SIG-M5 treated with dmso at 0.1 percent for 504 hours (cell line): ENCODE measurements at regions not wholly inside any gene's neighbourhood (a gene's known extent, or its start where the extent isn't known, plus 50 kb on each side); places are given as distances from the start of the nearest gene placed in this dataset.
A peak's percentile ranks its signal among the peaks of the same experiment; 100 is the strongest.

Experiments used
- DNase-seq: peaks from one replicate; lab custom pipeline; 2025; ENCODE audit not compliant: unreplicated experiment; lab: John Stamatoyannopoulos, UW

DNA sequence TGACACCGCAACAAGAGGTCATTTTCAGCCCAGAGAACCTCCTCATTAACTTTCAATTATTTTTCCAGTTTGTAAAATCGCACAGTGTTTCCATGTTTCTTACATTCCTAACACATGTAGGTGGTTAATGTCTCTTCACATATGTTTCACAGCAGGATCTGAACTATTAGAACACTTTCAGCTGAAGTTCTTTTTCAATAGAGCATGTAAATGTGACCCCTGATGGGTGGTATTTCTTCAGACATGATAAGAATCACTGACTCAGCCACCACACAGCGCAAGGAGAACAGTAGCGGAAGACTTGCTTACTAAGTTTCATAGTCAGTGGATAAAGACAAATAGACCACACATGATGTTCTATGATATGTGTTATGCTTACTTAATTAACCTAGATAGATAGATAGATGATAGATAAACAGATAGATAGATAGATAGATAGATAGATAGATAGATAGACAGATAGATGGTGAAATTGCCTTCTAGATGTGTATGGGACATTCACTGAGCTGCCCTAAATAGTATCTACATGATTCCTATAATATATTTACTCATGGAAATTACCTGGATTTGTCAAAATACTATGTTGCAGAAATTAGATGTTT lies 1992.1 kb upstream of the NUDT12 start:
- DNase-seq = no peak

DNA sequence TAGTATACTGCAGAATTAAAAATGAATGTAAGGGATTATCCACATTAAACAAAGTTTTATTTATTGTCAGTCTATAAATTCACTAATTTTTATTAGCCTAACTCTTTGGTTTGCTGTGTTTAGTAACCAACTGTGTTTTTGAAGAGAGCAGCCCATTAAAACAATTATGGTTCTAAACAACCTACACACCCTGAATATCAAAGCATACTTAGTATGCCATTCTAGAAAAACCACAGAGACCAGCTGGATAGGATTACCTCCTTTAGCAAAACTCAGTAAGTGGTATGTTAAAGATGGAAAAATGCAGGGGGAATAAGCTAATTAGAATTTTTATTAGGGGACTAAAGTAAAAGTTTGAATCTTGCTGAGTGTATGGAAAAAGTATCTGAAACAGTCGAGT lies 1981.7 kb upstream of the NUDT12 start:
- no peak for DNase-seq

DNA sequence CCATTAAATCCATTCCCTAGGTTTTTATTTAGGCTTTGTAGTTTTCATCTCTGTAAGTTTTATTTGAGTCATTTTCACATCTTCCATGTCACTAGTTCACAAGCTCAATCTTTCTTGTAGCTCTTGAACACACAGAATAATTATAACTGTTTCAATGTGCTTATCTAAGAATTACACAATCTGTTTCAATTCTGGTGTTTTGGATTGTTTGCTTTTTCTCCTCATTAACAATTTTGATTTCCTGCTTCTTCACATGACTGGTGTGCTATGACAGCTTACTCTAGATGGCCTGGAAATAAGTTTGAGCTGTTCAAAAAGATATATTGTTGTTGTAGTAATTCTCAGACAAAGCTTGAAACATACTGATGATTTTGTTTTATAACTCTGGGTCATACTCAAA lies 1974.1 kb upstream of the NUDT12 start:
- DNase-seq = no peak

DNA sequence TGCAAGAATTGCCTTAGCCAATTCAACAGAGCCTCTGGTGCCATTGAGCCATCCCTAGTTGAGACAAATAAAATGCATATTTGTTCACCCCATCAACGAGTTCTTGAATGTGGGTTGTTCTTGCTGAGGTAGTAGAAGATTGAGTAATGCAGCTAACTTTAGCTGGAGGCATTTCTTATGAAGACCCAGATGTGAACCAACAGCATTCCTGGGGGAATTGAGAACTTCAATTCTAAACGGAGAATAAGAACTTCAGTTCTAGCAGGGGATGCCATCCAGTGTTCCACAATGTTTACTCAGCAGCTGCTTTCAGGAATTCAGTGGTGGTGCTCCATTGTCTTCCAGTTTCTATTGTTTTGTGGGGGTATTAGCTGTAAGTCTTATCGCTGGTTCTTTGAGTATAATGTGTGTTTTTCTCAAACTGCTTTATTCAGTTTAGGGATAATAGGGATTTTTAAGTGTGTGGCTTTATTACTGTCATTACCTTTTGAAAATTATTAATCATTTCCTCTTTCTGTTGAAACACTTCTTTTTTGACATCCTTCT lies 1968.2 kb upstream of the NUDT12 start:
- DNase-seq = no peak

DNA sequence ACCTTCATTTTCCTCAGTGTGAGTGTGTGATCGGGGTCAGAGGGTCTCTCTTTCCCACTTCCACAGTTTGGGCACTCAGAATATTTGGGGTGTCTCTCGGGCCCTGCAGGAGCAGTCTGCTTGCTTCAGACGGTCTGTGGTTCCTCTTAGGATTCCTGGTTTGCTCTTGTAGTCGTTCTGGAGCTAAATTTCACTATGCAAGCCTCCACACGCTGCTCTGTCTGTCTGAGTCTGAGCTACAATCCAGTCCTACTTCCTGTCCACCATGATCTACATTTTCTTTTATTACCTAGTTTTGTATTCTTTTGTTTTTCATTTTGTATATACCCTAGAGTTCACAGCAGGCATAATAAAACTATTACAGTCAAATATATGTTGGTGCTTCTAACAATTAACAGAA lies 1967.3 kb upstream of the NUDT12 start:
- no peak for DNase-seq

DNA sequence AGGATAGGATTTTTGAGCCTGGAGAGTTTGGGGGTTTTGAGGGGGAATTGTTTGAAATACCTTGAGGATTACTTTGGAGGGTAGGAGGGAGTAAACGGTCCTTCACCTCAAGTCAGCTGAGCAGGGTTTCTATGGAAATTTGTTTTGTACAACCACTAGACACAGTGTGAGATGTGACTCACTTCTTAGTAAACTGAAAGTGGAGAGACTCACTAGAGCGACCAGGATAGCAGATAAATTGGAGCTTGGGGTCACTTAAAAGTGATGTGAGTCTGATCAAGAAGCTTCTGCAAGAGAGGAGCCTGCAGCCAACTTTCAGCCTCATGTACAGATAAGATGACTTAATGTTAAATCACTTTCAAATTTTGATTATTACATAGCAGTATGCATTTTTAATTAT lies 1945.9 kb upstream of the NUDT12 start:
- no peak for DNase-seq

DNA sequence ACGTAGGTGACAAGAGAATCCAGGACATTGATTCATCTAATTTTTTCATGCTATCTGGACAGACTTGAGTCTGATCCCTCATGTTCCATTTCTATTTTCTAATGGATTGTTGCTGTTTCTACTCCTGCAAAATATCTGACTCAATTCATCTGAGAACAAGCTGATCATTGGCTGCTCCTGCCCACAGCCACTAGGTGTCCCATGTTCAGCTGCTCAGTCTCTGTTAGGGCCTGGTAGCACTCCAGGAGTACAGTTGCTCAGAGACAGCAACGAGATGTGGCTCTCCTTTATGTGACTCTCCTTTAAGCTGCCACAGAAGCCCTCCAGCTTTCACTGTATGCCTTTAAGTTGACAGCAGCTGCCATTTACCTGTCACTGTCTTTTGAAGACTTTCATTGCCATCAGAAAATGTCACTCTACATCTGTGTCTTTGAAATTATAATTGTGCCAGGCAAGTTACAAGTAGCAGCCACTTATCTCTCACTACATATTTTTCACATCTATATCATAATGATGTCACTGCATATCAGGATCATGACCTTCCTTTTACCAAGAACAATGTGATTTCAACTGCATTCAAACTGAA lies 1944.2 kb upstream of the NUDT12 start:
- DNase-seq = peak; percentile 71

DNA sequence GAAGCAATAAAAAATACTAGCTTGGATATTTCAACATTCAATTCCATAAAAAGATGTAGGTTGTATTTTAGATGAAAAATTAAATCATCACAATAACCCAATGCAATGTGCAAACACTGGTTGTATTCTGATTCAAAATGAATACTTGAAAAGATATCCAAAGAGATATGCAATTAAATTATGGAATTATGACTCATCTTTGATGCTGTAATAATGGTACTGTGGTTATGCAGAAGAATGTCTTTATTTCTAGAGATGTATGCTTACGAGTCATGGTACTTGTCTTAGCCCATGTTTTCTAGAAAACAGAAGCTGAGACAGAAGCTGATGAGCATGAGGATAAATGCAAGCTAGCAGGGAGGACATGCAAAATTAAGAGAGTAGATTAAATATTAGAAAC lies 1941.4 kb upstream of the NUDT12 start:
- peak; percentile 54 for DNase-seq

DNA sequence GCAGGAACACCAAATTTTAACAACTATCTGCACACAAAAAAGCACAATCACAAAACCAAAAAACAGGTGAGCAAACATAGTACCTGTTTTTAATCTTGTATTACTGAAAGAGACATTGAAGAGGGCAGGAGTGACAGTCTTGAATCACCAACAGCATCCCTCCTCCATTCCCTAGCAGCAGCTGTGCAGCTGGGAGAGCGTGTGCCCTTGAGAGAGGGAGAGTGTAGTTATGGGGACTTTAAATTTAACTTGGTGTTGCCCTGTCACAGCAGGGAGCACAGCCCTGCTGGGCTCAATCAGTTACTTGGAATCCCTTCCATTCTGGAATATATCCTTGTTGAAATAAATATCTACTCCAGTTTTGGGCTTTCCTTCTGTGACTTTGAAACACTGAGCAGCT lies 1938.7 kb upstream of the NUDT12 start:
- no peak for DNase-seq

DNA sequence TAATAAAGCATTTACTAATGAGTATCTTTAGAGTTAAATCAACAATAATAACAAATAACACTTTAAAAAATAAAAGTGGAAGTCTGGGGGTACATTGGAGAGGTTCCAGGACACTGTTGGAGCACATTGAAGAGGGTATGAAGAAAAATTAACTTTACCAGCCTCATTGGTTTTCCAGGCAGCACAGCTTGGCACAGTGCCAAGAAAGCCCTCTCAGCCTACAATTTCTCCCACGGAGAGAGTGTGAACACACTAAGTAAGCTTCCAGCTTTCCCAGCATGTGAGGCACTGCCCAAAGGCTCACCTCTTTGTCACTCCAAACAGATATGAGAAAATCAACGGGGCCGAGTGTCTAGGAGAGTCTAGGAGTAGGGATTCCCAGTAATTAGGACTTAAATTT lies 1912.8 kb upstream of the NUDT12 start:
- DNase-seq = no peak

DNA sequence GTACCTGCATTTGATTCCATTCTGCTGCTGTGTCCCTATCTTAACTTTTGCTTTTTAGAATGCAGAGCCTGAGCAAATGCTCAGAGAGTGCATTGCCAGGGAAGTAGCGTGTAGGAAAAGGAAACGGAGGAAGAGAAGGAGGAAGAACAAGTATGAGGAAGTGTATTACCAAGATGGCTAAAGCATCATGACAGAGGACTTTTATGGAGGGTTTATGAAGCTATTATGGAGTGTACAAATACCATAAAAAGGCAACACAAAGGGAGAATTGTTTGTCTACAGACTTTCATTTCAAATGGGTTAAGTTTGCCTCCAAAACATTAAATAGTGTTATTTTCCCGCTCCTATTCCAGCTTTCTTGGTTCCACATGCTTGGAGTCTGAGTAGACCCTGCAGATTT lies 1899.8 kb upstream of the NUDT12 start:
- DNase-seq = no peak

DNA sequence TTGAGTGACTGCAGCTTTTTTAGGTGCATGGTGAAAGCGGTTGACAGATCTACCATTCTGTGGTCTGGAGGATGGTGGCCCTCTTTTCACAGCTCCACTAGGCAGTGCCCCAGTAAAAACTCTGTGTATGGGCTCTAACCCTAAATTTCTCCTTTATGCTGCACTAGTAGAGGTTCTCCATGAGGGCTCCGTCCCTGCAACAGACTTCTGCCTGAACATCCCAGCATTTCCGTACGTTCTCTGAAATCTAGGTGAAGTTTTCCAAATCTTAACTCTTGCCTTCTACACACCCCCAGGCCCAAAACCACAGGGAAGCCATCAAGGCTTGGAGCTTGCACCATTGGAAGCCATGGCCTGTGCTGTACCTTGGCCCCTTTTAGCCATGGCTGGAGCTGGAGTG lies 1898.1 kb upstream of the NUDT12 start:
- no peak for DNase-seq

DNA sequence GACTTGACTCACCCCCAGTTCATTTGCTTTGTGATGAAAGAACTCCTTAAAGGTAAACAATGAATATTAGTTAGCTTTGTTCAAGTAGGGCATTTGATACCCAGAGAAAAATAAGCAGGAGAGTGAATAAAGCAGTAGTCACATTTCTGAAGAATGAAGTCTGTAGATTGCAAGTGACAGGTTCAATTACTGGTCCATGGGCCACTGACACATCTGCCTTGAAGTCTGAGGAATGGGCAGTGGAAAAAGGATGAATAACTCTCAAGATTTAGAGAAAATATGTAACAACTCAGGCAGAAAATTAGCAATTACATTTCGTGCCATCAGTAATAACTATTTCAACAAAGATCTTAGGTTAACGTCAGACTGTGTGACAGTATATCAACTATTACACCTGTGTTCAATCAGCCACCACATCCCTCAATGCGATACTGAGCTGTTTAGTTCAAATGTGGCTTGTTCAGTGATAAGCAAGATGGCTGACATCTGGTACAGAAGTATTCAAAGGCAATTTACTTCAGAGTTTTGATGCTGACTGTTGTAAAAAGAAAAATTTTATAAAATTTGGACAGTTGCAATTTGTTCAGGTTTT lies 1890.7 kb upstream of the NUDT12 start:
- no peak for DNase-seq

DNA sequence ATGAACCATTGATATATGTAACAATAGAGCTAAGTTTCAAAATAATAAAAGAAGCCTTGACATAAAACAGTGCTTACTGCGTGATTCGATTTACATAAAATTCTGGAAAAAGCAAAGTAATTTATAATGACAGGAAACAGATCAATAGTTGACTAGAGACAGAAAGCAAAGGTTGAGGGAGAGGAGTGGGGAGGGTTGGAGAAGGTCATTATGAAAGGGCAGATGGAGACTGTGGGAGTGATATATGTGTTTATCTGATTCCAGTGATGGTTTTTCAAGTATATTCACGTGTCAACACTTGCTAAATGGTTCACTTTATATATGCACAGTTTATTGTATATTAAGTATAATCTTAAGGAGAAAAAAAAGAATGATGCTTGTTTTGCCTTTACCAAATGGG lies 1885.7 kb upstream of the NUDT12 start:
- DNase-seq = no peak

DNA sequence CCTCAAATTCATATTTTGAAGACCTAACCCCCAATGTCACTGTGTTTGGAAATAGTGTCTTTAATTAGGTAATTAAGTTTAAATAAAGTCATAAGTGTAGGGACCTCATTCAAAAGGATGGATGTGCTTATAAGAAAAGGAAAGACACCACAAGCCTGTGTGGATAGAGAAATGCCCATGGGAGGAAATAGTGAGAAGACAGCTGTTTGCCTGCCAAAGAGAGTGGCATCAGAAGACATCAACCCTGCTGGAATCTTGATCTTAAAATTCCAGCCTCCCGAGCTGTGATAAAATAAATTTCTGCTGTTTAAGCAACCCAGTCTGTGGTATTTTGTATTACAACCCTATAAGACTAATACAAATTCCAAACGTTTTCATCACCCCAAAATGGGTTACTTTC lies 1867.9 kb upstream of the NUDT12 start:
- no peak for DNase-seq

DNA sequence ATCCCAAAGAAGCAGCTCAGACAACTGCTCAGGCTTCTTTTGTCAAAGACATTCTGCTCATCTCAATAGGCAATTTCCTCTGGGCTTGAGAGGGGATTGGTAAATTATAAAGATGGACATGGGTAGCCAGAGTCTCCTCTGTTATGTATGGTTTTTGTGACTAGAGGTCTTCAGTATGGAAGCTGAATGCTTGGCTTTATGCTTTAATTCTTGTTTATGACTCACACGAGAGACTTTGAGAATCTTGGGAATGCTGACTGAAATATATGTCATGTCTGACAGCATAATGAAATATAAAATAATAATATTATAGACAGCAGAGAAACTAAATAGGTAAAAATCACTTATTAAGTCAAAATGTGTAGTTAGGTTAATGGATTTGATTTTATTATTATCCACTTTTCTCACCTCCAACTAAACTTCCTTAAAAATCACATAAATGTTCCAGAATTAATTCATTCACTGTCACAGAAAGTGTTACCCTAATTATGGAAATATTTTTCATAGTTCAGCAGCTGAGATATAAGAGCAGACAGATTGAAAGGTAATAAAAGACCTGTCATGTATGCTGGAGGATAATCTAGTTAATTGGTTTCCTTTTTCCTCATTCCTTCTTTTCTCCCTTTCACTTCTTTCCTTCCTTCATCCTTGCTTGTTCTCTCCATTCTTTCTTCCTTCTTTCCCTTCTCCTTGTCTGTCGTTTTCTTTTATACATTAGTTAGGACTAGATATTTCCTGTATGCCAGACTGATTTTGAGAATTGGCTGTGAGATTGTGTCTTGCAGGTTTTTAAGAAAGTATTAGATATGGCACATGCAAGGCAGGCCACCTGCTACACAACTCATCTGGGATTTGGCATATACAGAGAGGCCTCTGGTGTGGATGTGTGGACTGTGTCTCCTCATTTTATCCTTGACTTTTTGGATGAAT lies 1866.1 kb upstream of the NUDT12 start:
- no peak for DNase-seq

DNA sequence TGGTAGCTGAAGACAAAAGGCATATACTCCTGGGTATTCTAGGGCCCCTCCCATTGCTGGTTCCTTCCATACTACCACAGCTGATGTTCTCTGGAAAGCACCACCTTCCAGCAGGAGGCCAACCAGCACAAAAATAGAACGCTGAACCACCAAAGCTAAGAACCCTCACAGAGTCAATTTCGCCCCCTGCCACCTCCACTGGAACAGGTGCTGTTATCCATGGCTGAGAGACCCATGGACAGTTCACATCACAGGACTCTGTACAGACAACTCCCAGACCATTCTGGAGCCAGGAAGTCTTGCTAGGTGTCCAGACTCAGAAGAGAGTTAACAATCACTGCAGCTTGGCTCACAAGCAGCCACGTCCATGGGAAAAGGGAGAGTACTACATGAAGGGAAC lies 1851.5 kb upstream of the NUDT12 start:
- no peak for DNase-seq

DNA sequence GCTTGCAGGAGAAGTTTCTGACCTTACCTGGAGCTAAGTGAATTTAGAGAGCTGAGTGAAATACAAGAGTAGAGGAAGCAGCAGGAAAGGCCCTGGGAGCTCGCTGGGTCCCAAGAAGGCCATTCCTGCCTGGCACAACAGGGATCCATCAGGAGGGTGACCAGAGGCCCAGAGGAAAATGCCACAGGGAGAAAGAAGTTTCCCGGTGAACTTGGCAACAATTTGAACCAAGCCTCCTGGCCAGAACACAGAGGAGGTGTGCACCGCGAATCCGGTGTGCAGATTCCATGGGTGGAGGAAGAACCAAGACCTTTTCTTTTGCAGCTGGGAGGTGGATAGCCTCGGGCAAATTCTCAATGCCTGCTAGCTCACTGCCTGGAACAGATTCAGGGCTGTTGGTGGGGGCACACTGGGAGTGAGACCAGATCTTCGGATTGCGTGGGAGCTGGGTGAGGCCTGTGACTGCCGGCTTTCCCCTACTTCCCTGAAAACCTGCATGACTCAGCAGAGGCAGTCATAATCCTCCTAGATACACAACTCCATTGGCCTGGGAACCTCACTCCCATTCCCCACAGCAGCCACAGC lies 1850.9 kb upstream of the NUDT12 start:
- no peak for DNase-seq

DNA sequence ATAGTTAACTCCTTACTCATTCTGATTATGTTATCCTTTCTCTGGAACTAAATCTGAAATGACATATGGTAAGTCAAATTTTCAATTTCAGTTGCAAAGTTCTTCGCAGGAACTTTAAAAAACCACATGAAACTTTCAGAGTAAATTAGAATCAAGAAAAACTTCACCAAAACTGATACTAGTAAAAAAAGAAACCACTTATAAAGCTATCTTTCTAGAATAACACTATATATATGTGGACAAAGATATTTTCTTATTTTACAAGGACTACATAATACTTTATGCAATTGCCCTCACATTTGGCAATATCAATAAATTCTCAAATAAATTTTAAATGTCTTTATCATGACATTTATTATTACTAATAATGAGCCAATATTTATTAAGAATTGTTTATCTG lies 1847.1 kb upstream of the NUDT12 start:
- no peak for DNase-seq

DNA sequence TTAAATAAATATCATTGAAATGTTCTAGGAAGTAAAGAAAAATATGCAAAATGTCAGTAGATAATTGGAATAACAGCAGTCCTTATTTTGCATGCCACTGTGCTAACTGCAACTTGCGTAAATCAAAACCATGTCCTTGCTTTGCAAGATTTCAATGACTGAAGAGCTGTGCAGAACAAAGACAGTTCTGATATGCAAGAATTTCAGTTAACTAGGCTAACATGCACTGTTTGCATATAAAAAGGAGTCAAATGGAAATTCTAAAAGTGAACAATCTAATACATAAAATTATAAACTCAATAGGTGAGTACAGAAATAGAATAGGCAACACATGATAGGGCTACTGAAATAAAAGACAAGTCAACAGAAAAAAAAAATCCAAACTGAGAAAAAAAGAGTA lies 1844.6 kb upstream of the NUDT12 start:
- no peak for DNase-seq

DNA sequence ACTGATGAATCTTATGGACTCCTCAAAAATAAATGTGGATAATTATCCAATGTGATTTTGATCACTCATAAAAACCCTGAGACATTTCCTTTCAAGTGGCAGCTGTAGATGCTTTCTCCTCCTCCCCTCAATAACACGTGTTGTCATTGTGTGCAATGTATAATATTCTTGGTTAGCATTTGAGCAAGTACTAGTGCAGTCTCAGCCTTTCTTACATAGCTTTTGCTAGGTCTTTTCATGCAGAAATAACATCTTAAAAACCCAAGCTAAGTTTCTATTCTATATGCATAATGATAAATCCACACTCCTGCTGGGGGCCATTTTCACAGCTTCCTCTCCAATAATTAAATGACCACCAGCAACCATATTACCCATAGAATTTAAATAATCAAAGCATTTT lies 1835.2 kb upstream of the NUDT12 start:
- no peak for DNase-seq
